Kidney epithelial cell (primary cell): ENCODE measurements at regions not wholly inside any gene's neighbourhood (a gene's known extent, or its start where the extent isn't known, plus 50 kb on each side); places are given as distances from the start of the nearest gene placed in this dataset.

ENCODE experiments used
- DNase-seq: peaks from one replicate; pipeline ENCODE4 v3.0.0-alpha.2; 2010; ENCODE audit warnings: low read depth
- H3K27me3 ChIP-seq: 2 replicates; pipeline ENCODE4 v1.6.0; 2011; ENCODE audit warnings: low read length; ENCODE audit not compliant: control insufficient read depth, insufficient read depth
- H3K36me3 ChIP-seq: 2 replicates; pipeline ENCODE4 v1.5.1; 2011; ENCODE audit warnings: low read length; ENCODE audit not compliant: control insufficient read depth, insufficient read depth
- H3K4me3 ChIP-seq: 2 replicates; pipeline ENCODE4 v1.5.1; 2011; ENCODE audit warnings: low read depth, mild to moderate bottlenecking, control low read depth, low read length
- CTCF ChIP-seq: IDR thresholded peaks from 2 replicates; pipeline ENCODE4 v1.5.1; 2011; ENCODE audit warnings: mild to moderate bottlenecking, moderate library complexity, low read length, control low read depth, inconsistent platforms; ENCODE audit not compliant: insufficient read depth, poor library complexity, severe bottlenecking

- DNase-seq = no peak
- Histone ChIP-seq H3K36me3 (no peaks in the 10 kb centered on the region), H3K4me3 (no peak overlapping the region), H3K27me3 (no peaks in the 10 kb centered on the region)
- TF ChIP-seq CTCF = no peak
Measured at GRCh38 chr5:51172903-51173626, 210.2 kb upstream of the ISL1 start.

GRCh38 chr5:51181208-51181894 lies 201.9 kb upstream of the ISL1 start:
- Histone ChIP-seq H3K4me3 (no peak overlapping the region), H3K27me3 (no peaks in the 10 kb centered on the region), H3K36me3 (no peaks in the 10 kb centered on the region)
- no peak for DNase-seq
- TF ChIP-seq CTCF = no peak

GRCh38 chr5:51185850-51186329 lies 197.4 kb upstream of the ISL1 start:
- DNase-seq = no peak
- no peaks in the 10 kb centered on the region for H3K36me3 ChIP-seq
- H3K4me3 ChIP-seq = no peak overlapping the region
- no peak for TF ChIP-seq CTCF
- no peaks in the 10 kb centered on the region for H3K27me3 ChIP-seq

- Histone ChIP-seq H3K36me3 (no peaks in the 10 kb centered on the region), H3K4me3 (no peak overlapping the region), H3K27me3 (no peaks in the 10 kb centered on the region)
- DNase-seq = no peak
- TF ChIP-seq CTCF = no peak
Measured at GRCh38 chr5:51188001-51188591, 195.2 kb upstream of the ISL1 start.

- no peak overlapping the region for H3K4me3 ChIP-seq
- no peaks in the 10 kb centered on the region for H3K27me3 ChIP-seq
- DNase-seq = no peak
- no peak for TF ChIP-seq CTCF
- H3K36me3 ChIP-seq = no peaks in the 10 kb centered on the region
Measured at GRCh38 chr5:51194671-51195070, 188.6 kb upstream of the ISL1 start.
